PC-9 (cell line): ENCODE measurements at regions not wholly inside any gene's neighbourhood (a gene's known extent, or its start where the extent isn't known, plus 50 kb on each side); places are given as distances from the start of the nearest gene placed in this dataset.

ENCODE experiments used
- CTCF ChIP-seq: fragments of 200-600 bp; sonication (generic); conservative IDR thresholded peaks from 2 replicates; pipeline ENCODE4 v1.6.1; 2017; ENCODE audit warnings: mixed run types, antibody characterized with exemption, mild to moderate bottlenecking, moderate library complexity
- EZH2 ChIP-seq: fragments of 200-600 bp; sonication (generic); IDR thresholded peaks from 2 replicates; pipeline ENCODE4 v1.8.0; 2017; ENCODE audit warnings: antibody characterized with exemption, low read depth

GRCh38 chr3:170813266-170813665 is 56.7 kb downstream of the RPL22L1 start:
- no peak for TF ChIP-seq EZH2
- TF ChIP-seq CTCF = no peak
